ENCODE measurements at regions not wholly inside any gene's neighbourhood (a gene's known extent, or its start where the extent isn't known, plus 50 kb on each side); places are given as distances from the start of the nearest gene placed in this dataset.
"Not testable (repeated sequence)": the region's sequence is repeated elsewhere in the genome, so short reads cannot be mapped to it uniquely, and the experiment has no call there.

DNA sequence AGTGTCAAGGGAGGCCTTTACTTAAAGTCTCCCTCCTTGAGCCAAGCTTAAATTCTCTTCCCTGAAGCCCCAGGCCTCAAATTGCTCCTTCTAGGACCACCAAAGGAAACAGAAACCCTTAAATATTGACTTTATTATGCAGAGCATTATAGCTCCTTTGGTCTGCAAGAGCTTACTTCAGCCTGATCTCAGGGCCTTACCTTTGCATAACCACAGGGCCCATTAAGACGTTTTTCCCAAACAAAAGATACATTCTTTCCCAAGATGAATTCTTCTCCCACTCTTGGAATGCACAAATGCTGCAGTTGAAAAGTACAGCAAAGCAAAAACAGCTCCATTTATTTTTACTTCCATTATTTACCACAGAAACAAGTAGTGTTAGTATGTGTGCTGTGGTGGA lies 130.8 kb downstream of the B3GNT2 start:
- no peak for DNase-seq

GRCh38 chr2:62325398-62325797 lies 129.5 kb downstream of the B3GNT2 start:
- no peak for DNase-seq

DNA sequence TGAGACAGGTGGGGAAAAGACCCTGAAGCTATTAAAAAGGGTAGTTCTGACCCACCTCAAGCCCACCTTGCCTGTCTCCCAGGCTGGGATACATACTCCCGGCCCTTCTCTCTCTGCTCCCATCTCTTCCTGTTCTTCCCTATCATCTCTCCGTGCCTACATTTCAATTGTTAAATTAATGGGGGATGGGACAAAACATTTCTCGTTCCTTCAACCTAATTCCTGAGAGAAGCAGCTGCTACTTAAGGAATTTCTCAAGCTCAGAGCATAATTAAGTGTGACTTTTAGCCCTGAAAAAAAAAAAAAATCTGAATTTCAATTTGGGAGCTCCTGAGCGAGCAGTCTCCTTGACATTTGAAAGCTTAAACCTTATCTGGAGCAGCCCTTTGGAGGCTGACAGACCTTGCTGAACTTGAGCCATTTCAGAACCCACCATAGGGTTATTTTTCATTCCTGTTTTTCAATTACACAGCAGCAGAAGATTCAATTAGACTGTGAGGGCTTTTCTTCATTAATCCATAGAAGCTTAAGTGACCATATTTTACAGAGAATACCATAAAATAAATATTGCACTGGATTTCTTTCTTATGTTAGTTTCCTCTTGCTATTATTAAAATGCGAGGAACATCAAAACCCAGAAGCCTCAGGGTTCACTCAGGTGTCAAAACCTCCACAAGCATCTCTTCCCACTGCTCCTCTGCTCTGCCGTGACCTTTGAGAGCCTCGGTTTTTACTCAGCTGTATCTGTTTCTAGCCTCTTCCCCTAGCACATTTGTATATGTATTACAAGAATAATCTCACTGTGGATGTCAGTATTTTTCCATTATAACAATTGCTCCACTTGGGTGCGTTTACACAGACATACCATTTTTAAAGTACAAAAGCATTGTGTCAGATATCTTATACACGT lies 125.7 kb downstream of the B3GNT2 start:
- DNase-seq = no peak

- no peak for DNase-seq
Measured at GRCh38 chr2:62320657-62321357, 124.9 kb downstream of the B3GNT2 start.

GRCh38 chr2:62320137-62320536 lies 124.2 kb downstream of the B3GNT2 start:
- not testable (repeated sequence) for DNase-seq

GRCh38 chr2:62319070-62319469 lies 123.2 kb downstream of the B3GNT2 start:
- no peak for DNase-seq

DNA sequence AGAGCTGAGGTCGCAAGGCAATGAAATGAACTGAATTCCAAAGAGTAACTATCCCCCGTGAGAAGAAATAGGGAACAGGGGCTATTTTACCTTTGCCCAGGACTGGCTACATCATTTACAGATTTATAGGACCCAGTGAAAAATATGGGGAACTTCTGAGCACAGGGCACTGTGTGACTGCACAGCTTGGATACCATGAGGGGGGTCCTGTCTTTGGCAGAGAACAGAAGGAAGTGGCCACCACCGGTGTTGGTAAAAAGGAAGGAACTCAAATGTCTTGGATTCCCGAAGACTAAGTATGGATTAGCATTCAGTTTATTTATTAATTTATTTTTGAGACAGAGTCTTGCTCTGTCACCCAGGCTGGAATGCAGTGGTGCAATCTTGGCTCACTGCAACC lies 119.6 kb downstream of the B3GNT2 start:
- DNase-seq = no peak

- no peak for DNase-seq
Measured at GRCh38 chr2:62314291-62314690, 118.4 kb downstream of the B3GNT2 start.

DNA sequence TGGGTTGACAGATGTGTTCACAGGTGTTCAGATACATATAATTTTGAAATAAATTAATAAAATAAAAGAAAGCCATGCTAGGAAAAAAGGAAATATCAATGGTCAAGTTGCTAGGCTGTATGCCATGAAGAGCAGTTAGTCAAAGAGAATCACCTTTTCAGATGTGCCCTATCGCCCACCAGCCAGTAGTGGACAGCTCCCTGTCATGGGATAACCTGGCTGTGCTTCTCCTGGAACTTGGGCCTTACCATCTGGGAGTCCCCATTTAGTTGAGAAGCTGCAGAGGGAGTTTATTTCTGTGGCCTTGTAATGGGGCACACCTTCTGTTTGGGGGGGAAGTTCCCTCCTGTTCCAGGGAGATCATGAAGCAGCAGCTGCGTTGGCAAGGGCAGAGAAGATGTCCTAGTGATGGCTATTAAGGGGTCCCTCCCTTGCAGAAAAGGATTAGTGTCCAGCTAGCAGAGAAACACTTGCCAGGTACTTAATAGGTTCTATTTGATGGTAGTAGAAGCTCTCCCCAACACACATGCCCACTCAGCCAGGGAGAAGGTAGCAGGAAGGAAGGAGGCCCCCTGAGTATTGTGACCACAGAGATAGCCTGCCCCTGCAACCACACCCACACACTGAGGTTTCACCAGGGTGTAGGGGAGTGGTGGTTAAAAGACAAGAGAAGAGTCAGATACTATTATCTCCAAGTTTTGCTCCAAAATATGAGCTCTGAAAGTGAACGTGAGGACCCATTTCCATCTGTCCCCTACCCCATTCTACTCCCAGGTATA lies 117.7 kb downstream of the B3GNT2 start:
- DNase-seq = peak; percentile 51

DNA sequence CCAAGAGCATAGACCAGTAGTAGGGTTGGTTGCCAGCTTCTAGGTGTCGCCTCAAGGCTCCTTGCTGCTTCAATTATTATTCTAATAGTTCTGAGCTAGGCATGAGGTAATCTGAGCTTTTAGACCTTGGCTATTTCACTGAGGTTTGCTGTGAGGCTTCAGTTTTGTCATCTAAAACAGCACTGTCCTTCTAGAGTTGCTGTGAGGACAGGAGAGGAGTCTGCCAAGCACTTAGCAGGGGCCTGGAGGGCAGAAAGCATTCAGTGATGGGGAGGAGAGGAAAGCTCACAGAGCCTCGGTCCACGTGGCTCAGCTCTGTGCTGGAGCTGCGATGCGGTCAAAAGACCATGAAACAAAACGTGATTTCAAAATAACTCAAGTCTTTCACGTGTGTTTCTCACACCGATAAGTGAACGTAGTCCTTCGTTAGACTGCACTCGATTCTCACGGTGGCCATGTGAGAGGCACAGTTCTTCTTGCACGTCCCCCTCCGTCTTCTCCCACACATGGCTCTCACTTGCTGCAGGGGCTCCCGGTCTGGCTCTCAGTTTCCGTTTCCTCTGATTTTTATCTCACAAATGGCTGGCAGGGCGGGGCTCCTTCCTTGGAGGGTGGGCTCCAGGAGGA lies 113.7 kb downstream of the B3GNT2 start:
- peak; percentile 77 for DNase-seq

GRCh38 chr2:62309081-62309464 lies 113.2 kb downstream of the B3GNT2 start:
- no peak for DNase-seq

- no peak for DNase-seq
Measured at GRCh38 chr2:62307469-62308389, 111.8 kb downstream of the B3GNT2 start.

DNA sequence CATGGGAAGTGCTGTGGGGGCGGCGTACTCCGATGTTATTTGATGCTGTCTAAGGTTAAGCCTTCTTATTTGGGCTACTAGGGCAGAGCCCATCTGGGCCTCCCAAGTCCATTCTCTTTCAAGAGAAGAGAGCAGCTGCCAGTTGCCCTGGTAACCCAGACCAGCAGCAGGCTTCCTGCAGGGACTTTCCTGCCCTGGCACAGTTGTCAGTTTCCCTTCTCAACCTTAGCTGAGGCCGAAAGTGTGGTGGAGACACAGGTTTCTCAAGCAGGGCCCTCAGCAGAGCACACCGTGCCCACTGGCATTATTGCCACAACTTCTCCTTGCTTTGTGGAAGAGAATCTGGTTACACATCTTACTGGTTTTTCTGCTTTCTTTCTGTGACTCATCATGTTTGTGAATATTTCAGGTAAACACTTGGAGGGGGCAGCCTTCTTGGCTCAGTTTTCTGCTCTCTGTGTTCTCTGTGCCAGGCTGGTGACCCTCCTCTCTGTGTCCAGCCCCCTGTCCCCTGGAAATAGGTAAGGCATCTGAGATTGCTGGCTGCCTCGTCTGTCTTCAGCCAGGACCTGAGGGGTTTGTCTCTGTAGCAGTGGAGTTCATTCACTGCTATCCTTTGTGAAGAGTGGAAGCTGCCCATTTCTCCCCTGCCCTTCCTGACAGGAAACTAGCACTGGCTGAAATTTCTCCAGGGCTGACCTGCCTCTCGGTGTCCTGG lies 111.0 kb downstream of the B3GNT2 start:
- DNase-seq = peak; percentile 87

DNA sequence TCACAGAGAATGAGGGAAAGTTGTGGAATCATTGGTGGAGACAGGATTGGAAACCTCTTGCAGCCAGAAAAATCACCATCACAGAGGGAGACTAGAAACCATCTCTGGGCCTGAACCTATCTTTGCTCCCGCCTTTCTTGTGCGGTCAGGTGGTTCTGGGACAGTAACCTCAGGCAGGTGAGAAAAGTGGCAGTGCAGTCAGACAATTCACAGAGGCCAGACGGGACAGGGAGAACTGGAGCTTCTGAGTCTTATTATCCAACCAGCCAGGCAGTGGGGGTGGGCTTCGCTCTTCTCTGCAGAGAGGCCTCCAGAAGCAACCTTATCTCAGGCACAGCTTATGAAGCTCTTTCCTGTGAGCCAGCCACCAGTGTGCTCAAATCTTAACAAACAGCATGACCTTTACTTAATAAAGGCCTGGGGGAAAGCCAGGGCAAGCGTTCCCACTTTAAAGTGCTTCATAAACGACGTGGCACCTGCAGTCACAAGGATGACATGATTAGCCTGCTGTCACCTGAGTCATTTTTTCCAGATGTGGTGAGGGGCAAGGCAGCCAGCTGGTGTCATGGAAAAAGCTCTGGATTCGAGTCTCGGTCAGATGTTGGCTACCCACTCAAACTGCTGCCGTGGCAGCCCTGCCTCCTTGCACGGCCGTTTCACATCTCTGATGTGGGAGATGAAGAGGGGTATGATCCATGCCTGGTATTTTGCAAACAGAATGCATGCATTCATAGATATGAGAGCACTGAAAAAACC lies 109.7 kb downstream of the B3GNT2 start:
- DNase-seq = peak; percentile 79

DNA sequence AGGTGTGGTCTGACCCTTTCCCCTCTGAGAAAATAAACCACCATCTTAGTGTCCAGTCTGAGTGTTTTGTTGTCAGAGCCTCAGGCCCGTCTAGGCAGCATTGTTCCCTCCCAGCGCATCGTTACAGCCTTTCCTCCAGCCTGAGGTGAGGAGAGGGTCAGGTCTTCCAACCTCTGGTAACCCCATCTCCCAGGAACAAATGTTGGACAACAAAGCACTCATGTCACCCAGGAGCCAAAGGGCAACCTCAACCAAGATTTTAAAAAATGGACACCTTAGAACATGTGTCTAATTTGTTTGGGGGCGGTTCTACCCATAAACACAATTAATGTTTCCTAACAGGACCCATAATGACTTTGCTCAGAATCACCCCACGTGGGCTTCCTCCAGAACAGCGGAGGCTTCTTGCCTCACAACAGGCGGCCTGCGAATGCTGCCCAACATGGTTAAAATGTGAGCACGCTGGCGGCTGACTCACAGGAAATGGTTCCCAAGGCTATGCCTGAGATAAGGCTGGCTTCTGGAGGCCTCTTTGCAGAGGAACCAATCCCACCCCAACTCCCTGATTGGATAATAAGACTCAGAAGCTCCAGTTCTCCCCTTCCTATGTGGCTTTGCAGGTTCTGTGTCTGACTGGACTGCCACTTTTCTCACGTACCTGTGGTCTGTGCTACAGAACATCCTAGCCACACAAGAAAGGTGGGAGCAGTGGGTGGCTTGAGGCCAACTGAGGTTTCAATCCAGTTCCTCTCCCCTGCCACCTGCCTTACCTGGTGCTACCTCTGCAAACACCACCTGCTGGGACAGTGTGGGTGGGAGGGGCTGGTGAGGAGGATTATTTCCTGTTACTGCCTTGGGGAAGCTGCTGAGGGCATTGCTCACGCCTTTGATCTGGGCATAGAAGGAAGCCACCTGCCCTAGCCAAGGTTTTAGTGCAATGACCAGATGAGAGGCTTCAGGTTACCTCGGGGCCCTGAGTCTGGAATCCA lies 108.8 kb downstream of the B3GNT2 start:
- DNase-seq = peak; percentile 75

DNA sequence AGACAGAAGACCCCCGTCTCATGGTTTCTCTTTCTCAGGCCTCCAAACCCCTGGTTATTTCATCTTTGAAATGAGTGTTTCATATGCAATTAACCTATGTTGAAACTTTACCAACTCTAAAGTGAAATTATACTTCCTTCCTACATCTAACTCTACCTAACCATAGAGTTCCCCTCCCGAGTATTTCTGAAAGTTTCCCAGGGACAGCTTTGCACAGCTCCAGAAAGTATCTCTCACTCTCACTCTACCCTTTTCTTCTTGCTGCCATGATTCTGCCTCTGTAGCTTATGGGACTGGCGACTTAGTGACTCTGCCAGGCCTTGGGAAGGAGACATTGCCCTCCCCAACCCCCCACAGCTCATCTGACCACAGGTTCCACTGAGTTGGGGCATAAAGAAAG lies 107.9 kb downstream of the B3GNT2 start:
- DNase-seq = peak; percentile 23

DNA sequence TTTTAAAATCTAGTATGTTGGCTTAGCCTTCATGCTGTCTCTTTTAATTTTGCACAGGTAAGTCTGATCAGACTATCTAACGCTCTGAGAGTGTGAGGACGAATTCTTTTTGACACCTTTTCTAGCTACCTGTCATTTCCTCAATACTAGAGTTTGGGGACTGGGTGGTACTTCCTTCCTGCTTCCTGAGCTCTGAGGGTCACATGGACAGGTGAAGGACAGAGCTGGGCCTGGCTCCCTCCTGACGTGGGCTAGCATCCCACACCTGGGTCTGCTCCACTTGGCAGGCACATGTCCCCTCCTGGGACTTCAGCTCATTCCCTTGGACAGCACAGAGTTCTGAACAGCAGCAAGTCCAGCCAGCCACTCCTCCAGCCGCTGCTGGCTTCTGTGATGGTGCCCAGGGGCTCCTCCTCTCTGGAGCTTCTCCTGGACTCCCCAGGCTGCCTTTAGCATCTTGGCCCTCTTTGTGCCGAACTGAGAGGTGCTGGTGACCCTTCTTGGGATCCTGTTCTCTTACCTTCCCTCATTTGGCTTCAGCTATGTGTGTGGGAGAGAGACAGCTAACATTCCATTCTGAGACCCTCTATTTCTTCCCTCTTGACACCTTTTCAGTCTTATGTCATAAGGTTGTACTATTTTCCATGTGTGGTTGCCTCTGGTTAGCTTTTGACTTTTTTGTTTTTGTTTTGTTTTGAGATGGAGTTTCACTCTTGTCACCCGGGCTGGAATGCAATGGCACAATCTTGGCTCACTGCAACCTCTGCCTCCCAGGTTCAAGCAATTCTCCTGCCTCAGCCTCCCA lies 106.9 kb downstream of the B3GNT2 start:
- DNase-seq = peak; percentile 44

GRCh38 chr2:62300925-62301324 lies 105.0 kb downstream of the B3GNT2 start:
- no peak for DNase-seq

Measured in activated CD4-positive, alpha-beta T cell treated with anti-CD3 and anti-CD28 coated beads, Interleukin-10, Interleukin-2, amounts not matched to agents 100 ng/mL and 50 ng/mL, durations not matched to agents 16 hours and 8 hours (primary cell).